GM12878 (cell line): ENCODE measurements at regions not wholly inside any gene's neighbourhood (a gene's known extent, or its start where the extent isn't known, plus 50 kb on each side); places are given as distances from the start of the nearest gene placed in this dataset.

Source experiments
- ATF2 ChIP-seq: IDR thresholded peaks from 2 replicates; pipeline ENCODE4 v1.6.1; 2012; ENCODE audit warnings: low read length, inconsistent platforms
- CBX3 ChIP-seq: fragments of 200-600 bp; sonication (generic); IDR thresholded peaks from 2 replicates; pipeline ENCODE4 v1.6.1; 2016; ENCODE audit warnings: low read depth, borderline replicate concordance
- CTCF ChIP-seq, 3 experiments: IDR thresholded peaks in 2 of 3; conservative IDR thresholded peaks in 1 of 3; 2 replicates each; pipeline ENCODE4 v1.5.1; 2011; ENCODE audit warnings: low read depth in 3 of 3, low read length in 3 of 3, mild to moderate bottlenecking in 3 of 3, control low read depth in 2 of 3, moderate library complexity in 2 of 3, inconsistent platforms in 1 of 3, mixed read lengths in 1 of 3; ENCODE audit not compliant: control insufficient read depth in 2 of 3, insufficient read depth in 1 of 3; ENCODE audit errors: extremely low read depth in 1 of 3
- IKZF1 ChIP-seq: fragments of 450-650 bp; conservative IDR thresholded peaks from 2 replicates; pipeline ENCODE4 v1.6.1; 2017; ENCODE audit warnings: antibody characterized with exemption, mild to moderate bottlenecking
- KAT2A ChIP-seq: conservative IDR thresholded peaks from 2 replicates; pipeline ENCODE4 v1.6.1; 2011; ENCODE audit warnings: low read depth, low read length; ENCODE audit not compliant: control insufficient read depth
- NR2F1 ChIP-seq: fragments of 450-650 bp; conservative IDR thresholded peaks from 2 replicates; pipeline ENCODE4 v1.6.1; 2017; ENCODE audit warnings: mild to moderate bottlenecking
- NRF1 ChIP-seq: conservative IDR thresholded peaks from 2 replicates; pipeline ENCODE4 v1.6.1; 2011; ENCODE audit warnings: mild to moderate bottlenecking, low read depth, low read length, improper control_type of control experiment
- PBX3 ChIP-seq: IDR thresholded peaks from 2 replicates; pipeline ENCODE4 v1.6.1; 2011; ENCODE audit warnings: mild to moderate bottlenecking, low read depth, low read length, moderate library complexity; ENCODE audit not compliant: insufficient replicate concordance
- POLR2A ChIP-seq: IDR thresholded peaks from 2 replicates; pipeline ENCODE4 v1.6.1; 2011; ENCODE audit warnings: low read depth, mild to moderate bottlenecking, low read length
- SMC3 ChIP-seq: IDR thresholded peaks from 2 replicates; pipeline ENCODE4 v1.6.1; 2011; ENCODE audit warnings: low read length, improper control_type of control experiment, borderline replicate concordance
- TCF7 ChIP-seq: IDR thresholded peaks from 2 replicates; pipeline ENCODE4 v1.6.1; 2014; ENCODE audit warnings: antibody characterized with exemption, borderline replicate concordance
- ZBTB40 ChIP-seq: fragments of 450-650 bp; IDR thresholded peaks from 2 replicates; pipeline ENCODE4 v1.6.1; 2016; ENCODE audit warnings: mild to moderate bottlenecking, moderate library complexity, borderline replicate concordance
- ZNF217 ChIP-seq: fragments of 450-650 bp; IDR thresholded peaks from 2 replicates; pipeline ENCODE4 v1.6.1; 2017; ENCODE audit warnings: antibody characterized with exemption, mild to moderate bottlenecking
- ZNF384 ChIP-seq: IDR thresholded peaks from 2 replicates; pipeline ENCODE4 v1.6.1; 2012; ENCODE audit warnings: low read depth, mild to moderate bottlenecking, low read length, improper control_type of control experiment, borderline replicate concordance

GRCh38 chr2:893311-893710 is 57.3 kb upstream of the SNTG2 start:
- TF ChIP-seq CBX3, result no peak
- TF ChIP-seq CTCF (IDR thresholded peaks at IDR 0.05 in 2 of 3, conservative IDR thresholded peaks at IDR 0.05 in 1 of 3; ENCODE audit: control insufficient read depth in 2 of 3, extremely low read depth in 1 of 3, insufficient read depth in 1 of 3, low read depth in 3 of 3, low read length in 3 of 3), result no peak
- TF ChIP-seq NR2F1, result no peak
- no peak for TF ChIP-seq ATF2
- TF ChIP-seq KAT2A, result no peak
- TF ChIP-seq ZNF384, result no peak
- no peak for TF ChIP-seq TCF7
- TF ChIP-seq NRF1, result no peak
- TF ChIP-seq ZBTB40, result no peak
- TF ChIP-seq SMC3, result no peak
- no peak for TF ChIP-seq IKZF1
- TF ChIP-seq POLR2A, result no peak
- no peak for TF ChIP-seq PBX3
- no peak for TF ChIP-seq ZNF217
